NCI-H187 (cell line): ENCODE measurements at regions not wholly inside any gene's neighbourhood (a gene's known extent, or its start where the extent isn't known, plus 50 kb on each side); places are given as distances from the start of the nearest gene placed in this dataset.

ENCODE experiments used
- DNase-seq, 2 experiments: peaks; one replicate each; lab custom pipeline; 2025; lab: John Stamatoyannopoulos, UW

DNA sequence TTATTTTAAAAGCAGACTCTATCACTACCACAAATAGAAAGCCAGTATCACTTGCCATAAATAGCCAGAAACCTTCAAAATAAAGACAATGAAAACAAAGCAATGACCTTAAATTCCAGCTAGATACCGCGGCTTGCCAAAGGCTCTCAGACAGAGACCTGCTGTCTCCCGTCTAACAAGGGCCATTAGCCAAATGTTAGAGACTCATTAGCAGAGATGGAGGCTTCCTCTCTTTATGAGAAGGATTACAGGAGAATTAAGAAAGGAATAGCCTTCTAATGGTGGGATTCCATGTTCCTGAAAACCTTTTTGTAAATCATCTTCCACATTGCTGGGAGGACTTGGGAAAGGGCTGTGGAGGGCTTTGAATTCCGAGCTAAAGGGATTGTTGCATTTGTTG is 206.7 kb downstream of the AACS start:
- no peak for DNase-seq

DNA sequence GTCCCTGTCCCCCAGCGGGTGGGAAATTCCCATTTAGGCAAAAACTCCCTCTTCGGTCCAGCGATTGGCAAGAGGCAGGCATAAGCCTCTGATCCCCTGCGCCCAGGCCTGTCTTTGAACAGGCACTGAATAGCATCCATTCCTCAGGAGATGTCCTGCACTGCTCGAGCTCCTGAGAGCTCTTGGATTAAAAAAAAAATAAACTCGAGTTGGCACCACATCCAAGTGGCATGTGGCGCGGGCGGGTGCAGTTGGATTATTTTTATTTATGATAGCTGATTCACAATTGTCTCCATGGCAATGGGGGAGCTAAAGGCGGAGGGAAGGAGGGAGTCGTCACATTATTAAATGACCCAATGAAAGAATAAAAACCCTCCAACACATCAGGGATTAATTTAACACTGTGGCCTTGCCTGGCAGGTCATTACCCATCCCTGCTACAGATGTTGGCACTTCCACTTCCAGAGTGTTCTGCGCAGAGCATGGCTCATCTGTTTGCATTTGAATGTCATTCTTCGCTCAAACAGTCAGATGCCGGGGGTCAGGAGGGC is 207.2 kb downstream of the AACS start:
- no peak for DNase-seq

DNA sequence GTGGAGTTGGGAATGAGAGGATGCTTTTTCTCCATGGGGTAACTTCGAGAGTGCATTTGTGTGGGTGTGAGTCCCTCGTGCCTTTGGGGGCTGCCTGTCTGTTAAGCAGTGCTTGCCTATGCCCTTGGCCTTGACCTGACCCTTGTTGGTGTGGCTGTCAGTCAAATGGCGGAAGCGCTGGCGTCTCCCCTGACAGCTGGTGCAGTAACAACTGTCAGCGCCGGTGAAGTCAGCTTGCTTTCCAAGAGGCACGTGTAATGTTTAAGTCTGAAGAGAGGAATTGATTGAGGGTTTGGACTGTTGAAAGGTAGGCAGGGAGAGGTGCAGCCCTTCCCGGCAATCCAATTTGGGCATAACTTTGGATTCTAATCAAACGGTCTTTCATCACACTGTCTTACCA is 211.3 kb downstream of the AACS start:
- no peak for DNase-seq

DNA sequence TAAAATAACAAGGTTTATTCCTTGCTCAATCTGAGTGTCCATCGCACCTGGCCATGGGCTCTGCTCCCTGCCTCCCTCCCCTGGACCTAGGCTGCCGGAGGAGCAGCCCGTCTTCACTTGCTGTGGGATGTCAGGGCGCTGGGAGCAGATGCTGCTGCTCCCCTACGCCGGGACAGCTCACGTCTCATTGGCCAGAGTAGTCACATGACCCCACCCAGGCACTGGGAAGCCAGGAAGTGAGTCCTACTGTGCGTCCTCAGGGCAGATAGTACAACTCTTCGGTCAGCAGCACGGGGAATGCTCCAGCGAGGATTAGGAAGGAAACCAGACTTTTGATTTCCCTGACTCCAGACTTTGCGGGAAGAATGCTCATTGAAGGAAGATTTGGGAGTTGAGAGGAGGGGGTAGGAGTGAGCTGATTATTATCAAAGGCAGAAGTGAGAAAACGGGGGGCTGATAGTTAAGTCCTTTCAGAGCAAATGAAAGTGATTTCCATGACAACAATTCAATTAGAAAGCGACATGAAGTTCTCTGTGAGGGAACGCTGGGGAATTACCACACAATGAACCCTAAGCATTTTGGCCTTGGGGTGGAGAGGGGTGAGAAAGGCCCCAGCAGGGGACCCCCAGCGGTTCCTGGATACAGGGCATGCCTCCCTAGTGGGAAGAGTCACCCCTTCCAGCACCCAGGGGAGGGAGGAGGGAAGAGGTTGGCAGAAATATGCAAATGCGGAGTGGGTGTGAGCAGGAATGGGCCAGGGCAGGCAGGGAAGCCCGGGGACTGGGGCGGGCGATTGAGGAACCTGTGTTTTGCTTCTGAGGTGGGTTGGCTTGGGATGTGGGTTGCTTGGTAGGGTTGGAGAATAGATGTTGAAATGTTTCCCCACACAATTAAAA is 215.5 kb downstream of the AACS start:
- no peak for DNase-seq

DNA sequence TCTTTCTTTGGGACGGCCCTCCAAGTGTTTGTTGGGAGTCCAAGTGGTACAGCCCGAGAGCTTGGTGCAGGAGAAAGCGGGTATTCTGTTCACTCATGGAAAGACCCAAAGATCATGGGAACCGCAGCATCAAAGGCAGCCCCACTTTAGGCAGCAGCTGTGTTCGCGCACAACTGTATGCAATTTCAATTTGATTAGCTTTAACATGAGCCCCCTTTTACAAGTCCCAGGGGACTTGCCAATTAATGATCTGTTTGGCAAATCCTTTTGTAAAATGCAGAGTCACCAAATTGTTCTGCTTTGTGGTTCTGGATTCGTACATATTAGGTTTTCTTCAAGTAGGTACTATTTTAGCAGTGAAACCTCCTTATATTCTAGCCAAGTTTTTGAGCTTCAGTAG is 217.7 kb downstream of the AACS start:
- no peak for DNase-seq

DNA sequence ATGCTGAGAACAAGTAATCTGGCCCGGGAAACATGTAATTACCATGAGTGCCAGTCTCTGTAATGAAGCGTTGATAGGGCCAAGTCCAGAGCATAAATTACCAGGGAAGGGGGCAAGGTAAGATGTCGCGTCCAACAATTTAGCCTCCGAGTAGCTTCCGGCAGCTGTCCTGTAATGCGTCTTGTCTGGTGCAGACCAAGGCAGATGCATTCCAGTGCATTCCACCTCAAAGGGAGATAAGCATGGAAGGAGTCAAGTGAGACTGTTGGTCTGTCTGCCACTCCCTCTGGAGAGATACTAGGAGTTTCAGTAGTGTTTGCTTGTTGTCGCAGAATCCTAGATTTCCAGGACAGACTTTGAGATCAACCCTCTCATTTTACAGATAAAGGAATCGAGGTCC is 218.3 kb downstream of the AACS start:
- DNase-seq = no peak

DNA sequence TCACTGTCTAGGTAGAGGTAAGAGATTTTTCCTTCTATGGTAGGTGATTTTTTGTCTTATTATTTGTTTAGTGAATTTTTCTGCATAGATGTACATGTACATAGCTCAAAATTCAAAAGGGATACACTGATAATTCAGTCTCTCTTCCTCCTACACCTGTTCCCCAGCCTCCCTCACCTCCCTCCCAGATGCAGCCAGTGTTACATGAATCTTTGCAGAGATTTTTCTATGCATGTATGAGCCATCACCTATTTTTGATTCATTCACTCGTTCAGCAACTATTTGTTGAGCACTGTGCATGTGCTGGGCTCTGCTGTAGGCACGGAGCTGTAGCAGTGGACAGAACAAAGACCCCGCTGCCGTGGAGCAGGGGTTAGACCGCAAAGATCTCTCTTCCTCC is 218.9 kb downstream of the AACS start:
- no peak for DNase-seq

DNA sequence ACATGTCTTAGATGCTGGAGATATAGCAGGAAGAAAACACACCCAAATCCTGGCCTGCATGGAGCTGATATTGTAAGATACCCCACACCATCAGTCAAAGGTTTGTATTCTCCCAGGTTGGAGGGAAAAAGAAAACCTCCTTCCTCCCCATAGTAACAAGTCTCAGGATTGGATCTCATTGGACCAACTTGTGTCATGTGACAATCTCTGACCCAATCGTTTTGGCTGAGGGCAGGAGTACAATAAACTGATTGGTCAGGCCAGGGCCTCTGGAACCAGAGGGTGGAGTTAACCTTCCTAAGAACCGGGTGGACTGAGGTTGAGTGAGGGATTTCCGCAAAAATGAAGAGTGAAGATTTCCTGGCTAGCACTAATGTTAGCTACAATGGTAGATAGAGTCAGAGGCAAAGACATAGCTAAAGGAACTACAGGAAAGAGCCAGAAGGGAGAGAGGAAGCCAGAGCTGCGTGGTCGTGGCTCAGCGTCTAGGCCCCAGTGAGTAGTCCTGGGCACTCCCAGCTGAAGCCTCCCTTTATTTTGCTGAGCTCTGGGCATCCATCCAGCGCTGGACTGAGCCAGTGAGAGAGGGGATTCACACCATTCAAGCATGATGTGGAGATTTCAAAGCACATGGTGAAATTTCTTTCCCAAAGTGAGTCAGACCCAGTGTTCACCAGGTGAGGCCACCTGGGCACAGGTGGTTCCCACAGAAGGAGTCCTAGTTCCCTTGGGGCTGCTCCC is 219.9 kb downstream of the AACS start:
- DNase-seq = no peak

DNA sequence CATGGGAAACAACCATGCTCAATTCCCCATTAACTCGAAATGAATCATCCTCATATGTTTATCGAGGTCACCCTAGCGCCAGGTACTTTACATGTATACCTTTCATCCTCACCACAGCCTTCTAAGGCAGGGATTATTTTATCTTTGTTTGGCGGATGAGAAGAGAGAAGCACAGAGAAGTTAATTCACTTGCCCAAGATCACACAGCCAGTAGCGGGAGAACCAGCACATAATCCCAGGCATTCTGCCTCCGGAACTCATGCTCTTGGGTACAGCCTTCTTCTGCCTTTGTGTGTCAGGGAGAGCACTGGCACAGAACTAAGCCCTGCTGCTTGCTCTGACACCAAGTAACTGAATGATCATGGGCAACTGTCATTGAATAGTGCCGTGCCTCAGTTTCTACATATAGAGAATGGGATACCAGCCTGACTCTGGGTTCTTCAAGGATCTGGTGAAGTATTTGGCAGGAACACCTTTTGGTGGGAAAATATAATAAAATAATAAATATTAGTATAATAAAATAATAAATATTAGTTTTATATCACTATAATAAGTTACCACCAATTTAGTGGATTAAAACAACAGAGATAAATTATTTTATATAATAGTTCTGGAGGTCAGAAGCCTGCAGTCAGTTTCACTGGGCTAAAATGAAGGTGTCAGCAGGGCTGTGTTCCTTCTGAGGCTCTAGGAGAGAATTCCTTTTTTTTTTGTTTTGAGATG is 220.9 kb downstream of the AACS start:
- DNase-seq = no peak

DNA sequence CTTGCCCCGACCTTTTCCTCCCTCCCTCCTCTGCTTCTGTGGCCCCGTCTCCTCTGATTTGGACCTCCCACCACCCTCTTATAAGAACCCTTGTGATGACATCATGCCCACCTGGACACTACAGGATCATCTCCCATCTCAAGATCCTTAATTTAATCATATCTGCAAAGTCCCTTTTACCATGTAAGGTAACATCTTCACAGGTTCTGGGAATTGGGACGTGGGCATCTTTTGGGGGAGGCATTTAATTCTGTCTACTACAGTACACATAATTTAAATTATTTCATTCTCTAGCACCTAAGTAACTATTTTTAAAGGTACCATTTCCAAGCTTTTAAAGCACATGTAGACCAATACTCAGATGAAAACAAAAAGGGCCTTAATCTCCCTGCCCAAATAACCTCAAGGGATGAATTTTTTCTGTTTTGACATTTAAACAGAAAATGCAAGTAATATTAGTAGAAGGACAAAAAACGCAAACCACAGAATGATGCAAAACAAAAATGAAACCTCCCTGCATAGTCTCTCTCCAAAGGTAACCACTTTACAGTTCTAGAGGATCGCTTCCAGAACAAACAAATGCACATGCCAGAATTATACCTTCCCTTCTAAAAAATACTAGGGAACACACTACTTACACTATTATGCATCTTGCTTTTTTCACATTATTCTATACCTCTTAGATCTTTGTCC is 222.1 kb downstream of the AACS start:
- no peak for DNase-seq

DNA sequence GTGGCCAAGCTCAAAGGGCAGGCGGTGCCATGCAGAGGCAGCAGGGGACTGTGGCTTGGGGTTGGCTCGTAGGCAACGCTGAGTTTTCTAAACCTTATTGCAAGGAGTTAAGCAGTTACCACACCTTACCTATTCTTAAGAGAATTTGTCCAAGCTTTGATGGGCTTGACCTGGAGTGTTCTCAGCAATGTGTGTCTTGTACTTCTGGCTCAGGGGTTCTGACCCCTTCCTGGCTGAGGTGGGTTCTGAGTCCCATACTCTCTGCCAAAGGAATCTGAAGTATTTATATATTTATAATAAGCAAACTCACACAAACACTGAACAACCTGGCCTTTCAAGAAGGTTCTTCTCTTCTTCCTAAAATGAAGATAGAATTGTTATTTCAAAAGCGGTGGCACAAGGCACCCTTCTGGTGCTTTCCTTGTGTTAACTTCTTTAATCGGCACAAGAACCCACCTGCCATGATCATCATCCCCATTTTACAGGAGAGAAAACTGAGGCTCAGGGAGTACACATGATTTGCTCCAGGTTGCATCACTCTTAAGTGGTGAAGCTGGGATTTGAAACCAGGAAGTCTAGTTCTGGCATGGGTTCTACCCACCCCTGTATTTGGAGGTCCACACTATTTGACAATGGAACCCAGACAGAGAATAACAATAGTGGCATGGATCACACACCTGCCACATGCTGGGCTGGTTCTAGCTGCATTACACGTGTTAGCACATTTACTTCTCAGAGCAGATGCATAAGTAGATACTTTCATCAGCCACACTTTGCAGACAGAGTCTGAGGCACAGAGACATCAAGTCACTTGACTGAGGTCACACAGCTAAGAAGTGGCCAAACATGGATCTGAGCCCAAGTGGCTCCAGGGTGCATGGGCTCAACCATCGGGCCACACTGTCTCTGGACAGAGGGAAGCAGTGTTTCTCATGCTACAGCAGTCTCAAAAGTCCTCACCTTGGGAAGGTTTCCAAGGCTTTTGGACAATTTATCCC is 224.0 kb downstream of the AACS start:
- DNase-seq = no peak

DNA sequence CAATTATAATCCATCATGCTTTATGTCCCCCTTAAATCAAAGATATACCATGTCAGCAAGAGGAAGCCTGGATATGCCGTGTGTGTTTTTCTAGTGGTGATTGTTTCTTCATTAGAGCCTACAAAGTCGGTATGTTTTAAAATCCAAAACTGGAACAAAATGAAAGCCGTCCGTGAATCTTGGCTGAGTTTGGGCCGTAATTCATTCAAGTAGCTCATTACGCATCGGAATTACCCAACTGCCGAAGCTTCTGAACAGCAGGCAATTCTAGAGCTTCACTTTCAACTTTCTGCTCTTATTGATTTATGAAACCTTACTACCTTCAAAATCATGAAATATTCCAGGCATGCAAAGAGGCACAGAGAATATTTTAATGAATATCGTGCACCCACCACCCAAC is 224.7 kb downstream of the AACS start:
- DNase-seq = no peak

DNA sequence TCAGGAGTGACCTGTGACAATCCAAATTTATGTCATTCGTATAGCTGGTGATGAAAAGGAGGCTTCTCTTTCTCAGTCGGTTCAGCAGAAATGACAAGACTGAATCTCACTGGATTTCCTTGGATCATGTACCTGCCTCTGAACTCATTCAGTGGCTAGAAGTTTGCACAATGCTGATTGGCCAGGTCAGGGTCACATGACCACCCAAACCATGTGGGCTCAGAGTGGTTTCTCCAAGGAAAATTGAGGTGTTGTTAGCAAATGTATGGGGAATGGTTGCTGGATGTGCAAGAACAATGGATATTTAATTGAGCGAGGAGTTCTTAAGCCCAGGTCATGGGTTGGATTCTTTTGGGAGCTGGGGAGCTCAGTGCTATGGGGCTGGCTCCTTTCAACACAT is 227.5 kb downstream of the AACS start:
- DNase-seq = no peak

DNA sequence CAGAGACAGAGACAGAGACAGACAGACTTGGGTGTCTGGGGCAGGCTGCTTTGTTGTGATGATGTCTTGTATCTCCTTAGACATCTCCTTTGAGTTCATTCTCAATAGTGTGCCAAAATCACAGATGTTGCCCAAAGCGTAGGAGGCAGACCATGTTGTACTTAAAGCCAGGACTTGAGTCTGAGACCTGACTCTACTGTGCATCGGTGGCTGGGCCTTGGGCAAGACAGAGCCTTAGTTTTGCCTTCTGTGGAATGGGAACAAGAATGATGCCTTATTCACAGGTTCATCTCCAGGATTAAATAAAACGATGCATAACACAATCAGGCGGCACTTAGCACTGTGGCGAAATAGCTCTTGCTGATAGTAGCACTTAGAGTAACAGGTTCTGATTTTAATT is 230.3 kb downstream of the AACS start:
- no peak for DNase-seq

DNA sequence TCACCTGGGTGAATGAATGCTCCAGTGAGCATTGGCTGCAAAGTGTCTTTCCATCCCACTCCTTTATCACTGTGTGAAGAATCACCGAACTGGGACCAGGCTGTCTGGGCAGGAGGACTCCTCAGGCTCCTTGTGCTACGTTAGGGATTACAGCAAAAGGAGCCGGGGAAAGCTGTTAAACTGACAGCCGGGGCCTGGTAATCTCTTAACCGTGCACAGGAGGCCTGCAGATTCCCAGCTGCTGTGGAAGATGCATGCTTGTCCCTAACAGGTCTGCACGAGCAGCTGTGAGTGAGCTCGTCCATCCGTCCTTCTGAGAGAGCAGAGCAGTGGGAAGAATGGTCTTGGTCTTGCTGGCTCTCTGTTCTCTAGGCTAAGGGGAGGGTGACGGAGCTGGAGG is 231.5 kb downstream of the AACS start:
- no peak for DNase-seq

DNA sequence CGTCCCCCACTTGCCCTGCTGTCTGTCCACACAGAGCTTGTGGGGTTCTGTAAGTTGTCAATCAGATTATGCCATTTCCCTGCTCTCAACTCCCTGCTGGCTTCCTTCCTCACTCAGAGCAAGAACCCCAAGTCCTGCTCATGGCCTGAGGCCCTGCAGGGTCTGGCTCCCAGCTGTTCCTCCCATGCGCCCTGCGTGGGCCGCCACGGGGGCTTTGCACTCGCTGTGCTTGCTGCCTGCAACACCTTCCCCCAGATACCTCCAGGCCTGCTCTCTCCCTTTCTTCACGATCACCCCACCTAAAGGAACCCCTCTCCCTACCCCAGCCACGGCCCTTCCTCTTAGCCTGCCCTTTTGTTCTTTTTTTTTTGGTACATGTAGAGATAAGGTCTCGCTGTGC is 234.6 kb downstream of the AACS start:
- DNase-seq = no peak

DNA sequence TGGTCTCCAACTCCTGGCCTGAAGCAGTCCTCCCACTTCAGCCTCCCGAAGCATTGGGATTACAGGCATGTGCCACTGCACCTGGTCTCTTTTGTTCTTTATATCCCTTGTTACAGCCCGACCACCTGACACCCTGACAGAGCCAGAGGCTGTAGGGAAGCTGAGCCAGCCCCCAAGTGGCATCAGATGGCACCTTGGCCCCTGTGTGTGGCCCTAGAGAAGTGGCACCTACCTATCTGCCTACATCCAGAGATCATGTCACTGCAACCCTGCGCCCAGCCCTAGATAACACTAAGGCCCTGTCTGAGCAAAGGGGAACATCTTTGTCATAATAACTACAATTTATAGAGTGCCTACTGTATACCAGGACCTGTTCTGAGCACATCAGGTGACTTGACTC is 235.0 kb downstream of the AACS start:
- DNase-seq = no peak

DNA sequence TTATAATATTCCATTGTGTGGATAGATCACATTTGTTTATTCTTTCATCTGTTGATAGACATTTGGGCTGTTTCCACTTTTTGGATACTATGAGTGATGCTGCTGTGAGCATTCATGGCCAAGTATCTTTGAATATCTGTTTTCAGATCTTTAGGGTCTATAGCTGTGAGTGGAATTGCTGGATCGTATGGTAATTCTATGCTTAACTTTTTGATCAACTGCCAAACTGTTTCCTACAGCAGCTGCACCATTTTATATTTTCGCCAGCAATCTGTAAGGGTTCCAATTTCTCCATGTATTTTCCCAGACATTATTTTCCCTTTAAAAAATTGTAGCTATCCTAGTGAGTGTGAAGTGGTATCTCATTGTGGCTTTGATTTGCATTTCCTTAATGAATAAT is 238.1 kb downstream of the AACS start:
- DNase-seq = no peak

DNA sequence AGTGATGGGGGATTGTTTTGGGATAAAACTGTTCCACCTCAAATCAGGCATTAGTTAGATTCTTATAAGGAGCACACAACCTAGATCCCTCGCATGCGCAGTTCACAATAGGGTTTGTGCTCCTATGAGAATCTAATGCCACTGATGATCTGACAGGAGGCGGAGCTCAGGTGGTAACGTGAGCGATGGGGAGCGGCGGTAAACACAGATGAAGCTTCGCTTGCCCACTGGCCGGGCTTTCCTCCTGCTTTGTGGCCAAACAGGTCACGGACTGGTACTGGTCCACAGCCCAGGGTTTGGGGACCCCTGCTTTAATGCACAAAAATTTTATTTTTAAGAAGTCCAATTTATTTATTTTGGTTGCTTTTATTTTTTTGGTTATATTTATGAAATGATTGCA is 238.8 kb downstream of the AACS start:
- no peak for DNase-seq

DNA sequence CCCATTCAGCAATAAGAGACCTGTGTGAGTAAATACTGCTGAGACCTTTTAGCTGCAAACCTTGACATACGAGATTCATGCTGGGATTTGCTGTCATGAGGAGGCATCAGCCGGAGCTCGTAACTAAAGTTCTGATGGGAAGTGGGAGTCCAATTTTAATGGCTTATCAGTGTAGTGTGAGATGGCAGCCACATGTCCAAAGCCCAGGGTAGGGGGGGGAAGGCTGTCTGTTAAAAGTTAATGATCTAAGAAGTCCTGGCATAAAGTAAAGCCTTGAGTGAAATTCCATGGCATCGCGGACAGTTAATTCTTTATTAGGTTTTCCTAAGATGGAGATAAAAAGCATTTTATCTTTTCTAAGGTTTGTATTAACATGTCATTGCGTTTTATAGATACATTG is 240.0 kb downstream of the AACS start:
- no peak for DNase-seq

DNA sequence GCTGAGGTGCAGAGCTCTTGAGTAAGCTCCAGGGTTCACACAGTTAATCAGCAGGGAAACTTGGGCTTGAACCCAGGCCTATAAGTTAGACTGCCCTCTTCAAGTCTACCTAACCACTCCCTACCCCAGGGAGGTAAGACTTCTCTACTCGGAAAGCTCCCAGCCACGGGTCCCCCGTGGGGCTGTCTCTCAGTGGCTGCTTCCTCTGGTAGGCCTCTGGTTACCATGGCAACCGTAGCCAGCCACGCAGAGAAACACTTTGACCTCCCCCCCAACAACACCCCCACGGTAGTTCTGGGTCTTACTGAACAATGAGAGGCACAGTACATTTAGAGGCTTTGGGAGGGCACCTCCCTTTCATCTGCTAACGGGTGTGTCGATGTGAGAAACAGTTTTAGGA is 245.2 kb downstream of the AACS start:
- DNase-seq = no peak
